ENCODE measurements at regions not wholly inside any gene's neighbourhood (a gene's known extent, or its start where the extent isn't known, plus 50 kb on each side); places are given as distances from the start of the nearest gene placed in this dataset.
A peak's percentile ranks its signal among the peaks of the same experiment; 100 is the strongest.

DNA sequence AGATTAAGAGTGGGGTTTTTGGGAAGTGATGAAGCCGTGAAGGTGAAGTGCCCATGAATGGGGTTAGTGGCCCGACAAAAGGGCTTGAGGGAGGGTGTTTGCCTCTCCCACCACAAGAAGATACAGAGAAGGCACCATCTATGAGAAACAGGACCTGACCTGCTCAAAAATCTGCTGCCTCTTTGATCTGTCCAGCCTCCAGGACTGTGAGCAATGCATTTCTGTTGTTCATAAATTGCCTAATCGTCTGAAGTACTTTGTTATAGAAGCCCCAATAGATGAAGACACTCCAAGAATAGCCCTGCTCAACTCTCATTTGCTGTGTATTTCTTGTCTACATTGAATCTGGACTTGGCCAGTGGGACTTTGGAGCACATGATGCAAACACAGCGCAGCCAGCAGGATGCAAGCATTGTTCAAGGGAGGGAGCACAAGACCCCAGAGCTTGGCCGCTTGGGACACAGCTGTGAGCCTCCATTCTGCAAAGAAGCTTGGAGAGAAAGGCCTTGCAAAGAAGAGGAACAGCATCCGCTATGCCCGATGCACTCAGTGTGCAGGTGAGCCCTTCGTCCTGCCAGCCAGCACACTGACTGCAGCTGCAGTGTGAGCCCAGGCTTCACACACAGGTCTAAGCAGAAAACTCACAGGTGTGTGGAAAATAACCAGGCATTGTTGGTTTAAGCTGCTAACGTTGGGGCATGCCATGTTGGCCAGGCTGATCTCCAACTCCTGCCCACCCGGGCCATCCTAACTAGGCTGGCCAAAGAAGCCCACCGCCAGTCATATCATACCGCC lies 73.2 kb upstream of the KLF6 start:
- DNase-seq, result no peak

DNA sequence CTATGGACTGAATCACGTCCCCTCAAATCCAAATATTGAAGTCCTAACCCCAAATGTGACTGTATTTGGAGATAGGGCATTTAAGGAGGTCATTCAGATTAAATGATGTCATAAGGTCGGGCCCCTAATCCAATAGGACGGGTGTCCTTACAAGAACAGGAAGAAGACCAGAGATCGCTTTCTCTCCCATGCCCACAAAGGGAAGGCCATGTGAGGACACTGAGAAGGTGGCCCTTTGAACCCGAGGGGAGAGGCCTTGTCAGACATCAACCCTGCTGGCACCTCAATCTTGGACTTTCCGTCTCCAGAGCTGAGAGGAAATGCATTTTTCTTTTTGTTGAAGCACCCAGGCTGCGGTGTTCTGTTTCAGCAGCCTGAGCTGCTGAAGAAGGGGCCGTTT lies 72.3 kb upstream of the KLF6 start:
- no peak for DNase-seq

DNA sequence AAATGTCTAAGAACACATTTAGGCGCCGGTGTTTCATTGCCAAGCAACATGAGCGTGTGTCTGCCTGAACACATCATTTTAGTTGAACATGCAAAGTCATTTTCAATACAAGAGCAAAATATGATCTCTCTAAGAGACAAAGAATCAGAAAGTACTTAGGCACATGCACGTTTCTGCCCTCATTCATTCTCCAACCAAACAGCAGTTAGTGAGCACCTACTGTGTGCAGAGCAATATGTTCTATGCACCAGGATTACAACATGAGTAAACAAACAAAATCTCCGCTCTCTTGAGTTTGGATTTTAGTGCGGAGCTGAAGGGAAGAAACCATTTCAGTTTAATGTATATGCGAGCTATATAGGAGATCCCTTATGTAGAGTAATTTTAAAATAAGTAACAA lies 71.6 kb upstream of the KLF6 start:
- no peak for DNase-seq

GRCh38 chr10:3853547-3854303 lies 68.7 kb upstream of the KLF6 start:
- DNase-seq, result no peak

- peak; percentile 26 for DNase-seq
These were observed 68.0 kb upstream of the KLF6 start for GRCh38 chr10:3853016-3853415.

DNA sequence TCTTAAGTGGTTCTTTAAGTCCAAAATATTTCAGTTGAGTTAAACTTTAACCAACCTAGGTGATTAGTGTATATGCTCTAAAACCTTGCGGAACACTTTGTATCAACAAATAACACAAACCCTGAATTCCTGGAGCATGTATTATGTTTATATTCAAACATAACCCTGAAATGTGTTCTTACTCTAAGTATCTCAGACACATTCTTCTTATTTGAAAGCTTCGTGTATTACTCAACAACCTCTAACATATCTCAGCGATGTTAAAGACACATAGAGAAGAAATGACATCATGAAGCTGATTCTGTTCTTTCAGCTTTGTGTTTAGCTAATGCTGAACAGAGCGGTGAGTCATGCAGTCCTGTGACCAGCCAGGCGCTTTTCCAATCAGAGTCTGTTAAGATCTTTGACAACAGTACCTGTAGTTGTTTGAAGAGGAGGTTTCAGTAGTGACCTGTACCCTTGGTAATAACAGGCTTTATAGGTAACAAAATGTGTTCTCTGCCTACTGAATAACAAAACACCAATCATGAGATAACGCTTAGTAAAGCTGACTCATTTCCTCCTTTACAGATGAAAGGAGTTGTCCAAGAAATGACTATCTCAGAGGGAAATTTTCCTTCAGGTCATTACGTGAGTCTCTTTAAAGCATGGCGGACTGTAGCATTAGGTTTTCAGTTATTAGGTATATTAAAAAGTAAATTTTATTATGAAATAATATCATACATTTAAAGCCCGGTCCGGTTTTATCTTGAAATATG lies 67.3 kb upstream of the KLF6 start:
- DNase-seq, result peak; percentile 72

GRCh38 chr10:3850999-3851937 lies 66.3 kb upstream of the KLF6 start:
- DNase-seq, result peak; percentile 25

DNA sequence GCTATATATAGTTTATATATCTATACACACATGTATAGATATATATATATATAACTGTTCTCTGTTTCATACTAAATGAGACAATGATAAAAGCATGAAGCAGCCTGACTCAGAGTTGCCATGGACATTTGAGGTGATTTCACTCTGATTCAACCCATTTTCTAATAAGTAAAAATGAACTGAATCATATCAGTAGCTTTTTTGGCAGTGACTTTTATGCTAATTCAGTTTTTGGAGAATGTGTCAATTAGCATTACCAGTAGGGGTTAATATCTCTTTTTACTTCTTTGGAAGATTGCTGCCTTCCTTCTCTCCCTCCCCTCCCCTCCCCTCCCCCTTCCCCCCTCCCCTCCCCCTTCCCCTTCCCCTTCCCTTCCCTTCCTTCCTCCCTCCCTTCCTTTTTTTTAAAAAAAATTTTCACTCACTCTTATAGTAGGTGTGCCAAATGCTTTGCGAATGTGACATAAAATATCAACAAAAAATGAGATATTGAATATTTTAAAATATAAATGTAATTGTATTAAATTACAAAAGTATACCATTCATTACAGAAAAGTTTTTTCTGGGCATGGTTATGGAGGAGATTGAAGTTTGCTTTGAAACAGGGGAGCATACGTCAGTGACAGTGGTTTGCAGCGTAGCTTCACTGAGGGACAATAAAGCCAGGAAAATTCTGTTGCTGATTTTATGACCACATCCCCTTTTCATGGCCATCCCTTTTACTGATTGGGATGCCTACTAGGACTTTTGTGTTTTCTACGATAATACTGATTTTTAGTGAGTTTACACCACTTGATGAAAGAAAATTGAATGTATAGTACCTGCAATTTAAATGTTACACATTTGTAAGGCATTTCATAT lies 64.0 kb upstream of the KLF6 start:
- peak; percentile 35 for DNase-seq

GRCh38 chr10:3848005-3848774 lies 63.2 kb upstream of the KLF6 start:
- no peak for DNase-seq

DNA sequence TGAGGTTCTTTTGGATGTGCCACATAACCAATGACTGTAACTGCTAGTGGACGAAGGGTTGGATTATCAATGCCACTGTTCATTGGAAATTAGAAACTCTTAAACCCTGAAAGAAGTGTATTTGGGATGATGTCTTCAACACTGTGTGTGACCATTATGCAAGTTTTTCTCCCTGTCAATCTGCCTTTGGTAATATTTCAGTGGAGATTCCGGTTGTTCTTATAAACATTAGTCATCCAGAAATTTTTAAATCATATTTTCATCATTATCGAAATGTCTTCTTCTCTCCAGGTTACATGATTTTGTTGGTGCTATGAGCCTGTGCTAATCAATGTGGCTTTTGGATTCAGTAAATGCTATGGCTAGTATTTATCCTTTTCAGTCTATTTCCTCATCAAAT lies 61.7 kb upstream of the KLF6 start:
- DNase-seq, result no peak

GRCh38 chr10:3844491-3845025 lies 59.5 kb upstream of the KLF6 start:
- DNase-seq, result no peak

GRCh38 chr10:3838460-3839437 lies 53.7 kb upstream of the KLF6 start:
- no peak for DNase-seq

DNA sequence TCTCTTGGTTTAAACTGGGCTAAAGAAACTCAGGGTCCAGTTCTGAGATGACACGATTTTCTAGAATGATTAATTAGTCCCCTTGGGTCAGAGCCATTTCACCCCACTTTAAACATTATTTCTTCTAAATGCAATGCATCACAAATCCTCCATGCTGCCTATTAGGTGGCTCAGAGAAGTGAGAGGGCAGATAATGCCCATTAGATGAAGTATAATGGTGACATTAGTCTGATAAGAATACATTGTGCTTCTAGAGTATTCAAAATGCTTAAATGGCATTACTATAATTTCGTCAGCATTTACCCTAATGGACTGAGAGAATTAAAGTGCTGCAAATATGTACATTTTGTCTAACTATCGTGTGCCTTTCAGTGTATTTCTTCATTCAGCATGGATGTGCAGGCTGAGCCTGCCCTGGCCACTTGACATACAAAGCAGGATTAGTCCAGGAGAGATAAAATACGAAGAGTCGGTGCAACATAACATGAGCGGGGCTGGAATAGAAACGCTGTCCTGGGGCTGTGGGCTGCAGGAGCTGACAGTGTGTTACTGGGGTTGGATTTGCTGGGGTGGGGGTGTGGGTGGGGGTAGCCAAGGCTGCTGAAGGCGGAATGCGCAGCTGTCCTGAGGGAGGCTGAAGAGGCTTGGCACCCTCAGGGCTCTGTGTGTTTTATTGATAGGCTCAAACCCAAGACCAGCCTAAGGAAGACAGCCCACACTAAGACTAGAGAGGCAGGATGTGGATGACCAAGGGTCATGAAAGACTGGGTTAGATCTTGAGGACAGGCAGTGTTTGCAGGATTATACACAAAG lies 52.8 kb upstream of the KLF6 start:
- no peak for DNase-seq

DNA sequence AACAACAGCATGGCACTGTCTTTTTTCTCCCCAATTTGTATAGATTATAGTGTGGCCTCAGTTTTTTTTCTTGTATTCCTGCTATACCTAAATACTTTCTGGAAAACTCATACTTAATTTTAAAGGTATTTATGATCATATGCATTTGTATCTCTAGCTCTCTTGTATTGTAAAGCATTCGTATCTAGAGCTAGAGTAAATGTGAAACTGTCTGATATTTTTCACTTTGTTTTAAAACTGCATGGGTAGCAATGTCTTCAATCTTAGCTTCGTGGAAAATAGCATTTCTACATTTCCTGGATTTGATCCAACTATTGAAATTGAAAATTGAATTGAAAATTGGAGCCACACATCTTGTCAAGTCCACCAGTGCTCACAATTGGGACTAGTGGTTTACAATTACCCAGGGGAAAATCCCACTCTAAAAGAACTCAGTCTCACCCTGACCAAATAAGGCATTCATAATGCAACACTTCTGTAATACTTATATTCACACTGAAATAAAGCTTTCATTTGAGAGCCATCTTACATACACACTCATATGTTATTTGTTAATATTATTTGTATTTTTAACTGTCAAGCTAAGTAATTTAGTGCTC lies 51.3 kb upstream of the KLF6 start:
- DNase-seq, result no peak

DNA sequence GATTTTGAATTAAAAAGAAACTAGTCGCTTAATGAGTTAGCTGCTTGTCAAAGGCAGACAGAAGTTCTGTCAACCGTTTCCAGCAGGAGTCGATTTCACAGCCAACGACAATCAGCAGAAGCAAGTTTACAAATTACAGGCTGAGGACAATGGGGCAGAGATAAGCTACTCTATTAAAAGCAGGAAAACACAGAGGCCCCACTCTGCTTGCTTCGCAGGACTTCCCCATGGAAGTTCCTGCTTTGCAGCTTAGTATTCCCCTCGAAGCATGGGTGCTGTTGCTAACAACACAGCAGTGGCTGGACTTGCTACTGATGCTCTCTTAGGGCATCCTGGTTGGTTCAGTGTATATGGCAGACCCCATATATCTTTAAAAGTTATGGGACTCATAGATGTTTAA lies 50.8 kb upstream of the KLF6 start:
- no peak for DNase-seq

DNA sequence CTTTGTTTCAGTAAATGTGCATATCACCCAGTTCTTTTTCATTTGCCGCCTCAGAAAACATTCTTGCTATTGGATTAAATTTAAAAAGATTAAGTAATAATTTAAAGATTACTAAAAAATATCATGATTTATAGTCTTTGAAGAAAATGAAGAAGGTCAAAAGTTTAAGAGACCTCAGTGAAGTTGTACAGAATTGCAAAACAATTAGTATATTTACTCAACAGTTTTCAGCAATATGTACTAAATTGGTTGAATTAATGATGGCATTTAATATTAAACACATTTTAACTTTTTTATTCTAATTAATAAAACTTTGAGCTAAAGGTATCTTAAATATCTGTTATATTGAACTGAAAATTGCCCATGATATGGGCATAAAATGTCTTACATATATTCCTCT lies 49.9 kb upstream of the KLF6 start:
- no peak for DNase-seq

Measured in stimulated activated CD8-positive, alpha-beta memory T cell treated with anti-CD3 and anti-CD28 coated beads, Interleukin-4, amount 100 ng/mL, for 48 hours (primary cell).